SK-N-DZ (cell line): ENCODE measurements at regions not wholly inside any gene's neighbourhood (a gene's known extent, or its start where the extent isn't known, plus 50 kb on each side); places are given as distances from the start of the nearest gene placed in this dataset.

ENCODE experiments used
- DNase-seq: peaks from one replicate; pipeline ENCODE4 v3.0.0-alpha.2; 2015; ENCODE audit warnings: low spot score

- no peak for DNase-seq
These were observed 144.0 kb downstream of the CDC5L start for GRCh38 chr6:44531442-44532015.

GRCh38 chr6:44533421-44533820 is 145.9 kb downstream of the CDC5L start:
- DNase-seq = no peak

- no peak for DNase-seq
These were observed 146.8 kb downstream of the CDC5L start for GRCh38 chr6:44534291-44534690.

GRCh38 chr6:44535446-44535845 is 147.9 kb downstream of the CDC5L start:
- no peak for DNase-seq

- no peak for DNase-seq
These were observed 148.5 kb downstream of the CDC5L start for GRCh38 chr6:44535967-44536366.

- DNase-seq = no peak
These were observed 150.0 kb downstream of the CDC5L start for GRCh38 chr6:44537306-44538049.

GRCh38 chr6:44538131-44538806 is 150.8 kb downstream of the CDC5L start:
- DNase-seq = no peak

- DNase-seq = no peak
These were observed 151.3 kb downstream of the CDC5L start for GRCh38 chr6:44538807-44539201.

- DNase-seq = no peak
These were observed 152.3 kb downstream of the CDC5L start for GRCh38 chr6:44539701-44540355.

- DNase-seq = no peak
These were observed 153.4 kb downstream of the CDC5L start for GRCh38 chr6:44540881-44541280.

GRCh38 chr6:44542401-44543116 is 155.1 kb downstream of the CDC5L start:
- DNase-seq = no peak

GRCh38 chr6:44543664-44544063 is 156.2 kb downstream of the CDC5L start:
- DNase-seq = no peak

GRCh38 chr6:44545224-44545623 is 157.7 kb downstream of the CDC5L start:
- no peak for DNase-seq

GRCh38 chr6:44548319-44548718 is 160.8 kb downstream of the CDC5L start:
- DNase-seq = no peak

GRCh38 chr6:44549516-44549915 is 162.0 kb downstream of the CDC5L start:
- DNase-seq = no peak

- DNase-seq = no peak
These were observed 166.7 kb downstream of the CDC5L start for GRCh38 chr6:44554194-44554593.

GRCh38 chr6:44554861-44555260 is 167.4 kb downstream of the CDC5L start:
- no peak for DNase-seq

GRCh38 chr6:44556046-44556445 is 168.5 kb downstream of the CDC5L start:
- DNase-seq = no peak

GRCh38 chr6:44558024-44558831 is 170.7 kb downstream of the CDC5L start:
- DNase-seq = no peak

- no peak for DNase-seq
These were observed 171.3 kb downstream of the CDC5L start for GRCh38 chr6:44558832-44559251.
